T-helper 1 cell (primary cell): ENCODE measurements at regions not wholly inside any gene's neighbourhood (a gene's known extent, or its start where the extent isn't known, plus 50 kb on each side); places are given as distances from the start of the nearest gene placed in this dataset.

Experiments
- DNase-seq, 5 donors: peaks; one replicate each; pipeline ENCODE4 v3.0.0-alpha.2; 2012 to 2020

DNA sequence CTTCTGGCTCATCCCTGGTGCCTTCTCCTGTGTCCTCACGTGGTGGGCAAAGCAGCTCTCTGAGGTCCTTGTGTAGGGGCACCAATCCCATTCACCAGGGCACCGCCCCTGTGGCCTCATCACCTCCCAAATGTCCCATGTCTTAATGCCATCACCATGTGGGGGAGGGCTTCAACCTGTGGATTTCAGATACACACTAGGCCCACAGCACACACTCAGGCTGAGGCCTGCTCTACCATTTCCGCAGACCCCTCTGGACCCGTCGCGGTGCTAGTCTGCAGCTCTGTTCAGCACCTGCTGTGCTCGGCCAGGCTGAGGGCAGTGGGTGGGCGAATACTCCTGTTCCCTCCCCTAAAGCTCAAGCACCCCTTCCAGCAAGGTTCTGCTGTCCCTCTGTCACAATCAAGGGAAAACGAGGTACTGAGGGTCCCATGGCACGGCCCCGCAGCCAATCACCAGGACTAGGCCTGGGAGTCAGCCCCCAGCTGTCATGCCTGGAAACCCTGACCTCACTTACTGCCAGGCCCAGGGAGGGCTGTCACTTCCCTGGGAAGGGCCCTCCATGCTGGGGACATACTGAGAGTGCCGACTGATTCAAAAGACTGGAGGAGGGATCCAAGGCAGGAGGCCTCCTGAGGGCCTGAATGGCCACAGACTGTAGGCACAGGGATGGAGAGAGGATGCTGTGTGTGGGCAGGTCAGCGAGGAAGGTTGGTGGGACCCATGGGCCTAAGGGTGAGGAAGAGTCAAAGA, 123.8 kb upstream of the RET start:
- DNase-seq: no peak

DNA sequence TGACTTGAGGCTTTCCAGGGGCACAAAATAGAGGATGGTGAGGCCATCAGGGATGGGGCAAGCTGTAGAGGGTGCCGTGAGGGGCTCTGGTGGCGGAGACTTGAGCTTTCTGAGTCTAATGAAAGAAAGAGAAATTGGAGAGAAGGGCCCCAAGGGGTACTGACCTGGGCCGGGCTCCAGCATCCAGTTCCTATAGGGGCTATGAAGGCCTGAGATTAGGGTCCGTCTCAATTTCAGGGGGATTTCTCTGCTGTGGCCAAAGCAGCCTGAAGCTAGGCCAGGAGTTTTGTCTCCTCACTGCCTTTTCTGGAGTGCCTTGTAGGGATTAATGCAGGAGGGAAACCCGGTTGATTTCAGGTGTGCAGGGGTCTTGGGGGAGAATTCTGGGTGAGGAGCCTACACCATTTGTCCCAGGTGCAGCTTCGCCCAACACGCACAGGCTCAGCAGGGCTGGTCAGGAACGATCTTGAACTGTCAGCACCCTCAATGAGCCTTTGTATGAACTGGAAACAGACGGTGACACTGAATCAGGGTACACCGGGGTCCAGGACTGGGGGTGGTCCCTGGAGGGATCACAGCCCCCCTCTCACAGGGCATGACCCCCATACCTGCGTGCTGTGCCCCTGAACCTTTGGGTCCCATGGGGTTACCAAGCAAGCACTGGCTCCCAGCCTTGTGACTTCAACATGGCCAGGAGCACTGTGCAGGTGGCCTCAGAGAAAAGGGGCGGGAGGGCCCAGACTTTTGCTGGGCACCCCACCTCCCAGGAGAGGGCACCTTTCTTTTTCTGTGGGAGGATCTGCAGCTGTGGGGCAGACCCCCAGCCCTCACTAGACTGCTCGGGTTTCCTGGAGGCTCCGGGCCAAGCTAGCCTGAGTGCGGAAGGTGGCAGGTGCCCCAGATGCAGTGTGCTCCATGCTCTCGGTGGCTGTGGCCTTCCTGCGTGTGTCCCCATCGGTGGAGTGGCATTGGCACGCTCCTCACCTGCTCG, 122.9 kb upstream of the RET start:
- DNase-seq: no peak

DNA sequence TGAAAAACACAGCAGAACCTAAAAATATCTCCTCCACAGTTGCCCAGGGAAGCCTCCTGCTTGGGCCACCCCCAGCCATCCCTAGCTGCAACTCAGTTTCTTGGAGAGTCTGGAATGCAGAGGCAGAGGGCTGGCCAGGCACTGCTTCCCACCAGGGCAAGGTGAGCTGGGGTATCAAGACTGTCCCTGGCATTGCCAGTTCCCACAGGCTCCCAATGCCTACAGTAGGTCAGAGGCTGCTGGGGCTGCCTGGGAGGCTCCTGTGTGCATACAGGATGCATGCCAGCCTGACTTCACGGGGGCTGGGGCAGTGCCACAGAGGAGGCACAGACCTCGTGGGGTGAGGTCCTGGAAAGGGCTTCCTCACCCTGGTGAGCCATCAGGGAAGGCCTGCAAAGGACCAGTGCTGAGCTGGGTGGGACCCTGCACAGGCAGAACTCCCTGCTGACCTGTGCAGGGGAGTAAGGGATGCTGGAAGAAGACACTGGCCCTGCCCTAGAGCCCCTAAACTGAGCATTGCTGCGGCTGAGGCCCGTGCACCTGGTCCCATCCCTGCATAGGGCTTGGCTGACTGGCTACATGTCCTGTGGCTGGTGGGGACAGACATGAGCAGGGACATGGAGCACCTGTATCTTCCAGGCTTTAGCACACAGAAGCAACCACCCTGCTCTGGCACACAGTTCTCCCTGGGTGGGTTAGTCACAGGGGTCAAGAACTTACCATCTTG, 121.9 kb upstream of the RET start:
- DNase-seq: no peak

DNA sequence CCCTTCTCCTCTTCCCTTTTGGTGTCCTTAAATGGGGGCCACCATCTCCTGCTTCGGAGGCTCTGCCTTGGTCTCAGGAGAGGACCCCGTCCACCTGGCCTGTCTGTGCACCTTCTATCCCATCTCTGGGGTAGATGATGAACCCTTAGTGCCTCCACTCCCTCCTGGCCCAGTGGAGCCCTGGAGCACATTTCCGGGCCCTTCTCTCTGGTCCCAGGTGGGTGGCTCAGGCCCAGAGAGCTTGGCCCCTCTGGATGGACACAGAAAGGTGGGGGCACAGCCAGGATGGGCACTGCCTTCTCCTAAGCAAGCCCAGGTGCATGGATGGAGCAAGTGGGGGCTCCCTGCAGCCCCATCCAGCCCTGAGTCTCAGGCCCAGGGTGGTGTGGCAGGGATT, 121.4 kb upstream of the RET start:
- no peak for DNase-seq

DNA sequence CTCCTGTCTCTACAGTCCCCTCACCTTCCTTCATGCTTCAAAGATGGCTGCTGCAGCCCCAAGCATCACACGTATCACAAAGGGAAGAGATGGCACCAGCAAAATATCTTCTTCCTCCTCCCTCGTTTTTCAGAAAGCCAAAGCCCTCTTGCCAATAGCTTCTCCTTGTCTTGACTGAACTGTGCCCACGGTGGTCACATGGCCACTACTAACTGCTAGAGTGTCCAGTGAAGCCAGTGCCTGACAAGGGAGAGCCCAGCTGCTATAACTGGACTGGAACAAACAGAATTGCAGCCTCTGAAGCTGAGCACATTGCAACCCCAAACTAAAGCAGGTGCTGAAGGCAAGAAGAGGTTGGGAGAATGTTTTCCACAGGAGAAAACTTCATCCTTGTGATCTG, 120.8 kb upstream of the RET start:
- DNase-seq: no peak

DNA sequence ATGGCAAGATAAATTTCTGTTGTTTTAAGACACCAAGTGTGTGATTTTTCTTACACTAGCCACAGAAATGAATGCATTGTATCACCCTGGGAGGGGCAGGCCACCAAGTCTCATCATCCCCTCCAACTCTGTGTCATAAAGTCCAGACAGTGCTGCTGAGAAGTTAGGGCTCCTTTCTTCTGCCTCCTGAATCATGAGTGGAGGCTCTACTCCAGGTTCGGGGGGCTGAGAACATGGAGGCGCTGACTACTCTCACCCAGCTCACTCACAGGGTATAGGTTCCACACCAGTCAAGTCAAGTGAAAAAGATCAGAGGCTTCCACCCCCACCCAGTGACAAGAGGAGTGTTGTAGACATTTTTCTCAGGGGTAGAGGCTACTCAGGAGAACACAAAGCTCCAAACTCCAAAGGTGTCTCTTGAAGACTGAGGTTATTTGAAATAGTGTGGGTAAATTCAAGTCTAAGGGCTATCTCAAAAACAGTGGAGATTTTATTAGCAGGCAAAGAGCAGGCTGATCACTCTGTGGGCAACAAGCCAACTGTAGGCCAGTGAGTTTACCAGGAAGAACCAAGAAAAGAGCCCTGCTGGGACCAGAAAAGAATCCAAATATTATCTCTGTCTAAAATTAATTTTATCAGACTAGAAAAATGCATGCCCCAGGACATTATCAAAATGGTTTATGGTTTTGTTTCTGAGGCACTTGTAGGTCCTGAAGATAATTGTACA, 118.6 kb upstream of the RET start:
- DNase-seq: no peak

DNA sequence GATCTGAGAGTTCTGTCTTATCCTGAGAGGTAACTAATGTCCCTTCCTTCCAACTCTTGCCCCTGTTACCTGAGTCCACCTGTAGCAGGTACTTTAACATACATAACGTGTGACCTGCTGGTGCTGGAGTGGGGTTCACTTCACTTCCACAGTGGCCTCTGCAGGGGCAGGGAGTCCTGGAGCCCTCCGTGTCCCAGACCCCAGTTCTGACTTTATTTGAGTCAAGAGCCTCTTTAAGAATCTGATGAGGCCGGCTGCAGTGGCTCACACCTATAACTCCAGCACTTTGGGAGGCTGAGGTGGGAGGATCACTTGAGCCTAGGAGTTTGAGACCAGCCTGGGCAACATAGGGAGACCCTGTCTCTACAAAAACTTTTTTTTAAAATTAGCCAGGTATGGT, 117.0 kb upstream of the RET start:
- DNase-seq: no peak

DNA sequence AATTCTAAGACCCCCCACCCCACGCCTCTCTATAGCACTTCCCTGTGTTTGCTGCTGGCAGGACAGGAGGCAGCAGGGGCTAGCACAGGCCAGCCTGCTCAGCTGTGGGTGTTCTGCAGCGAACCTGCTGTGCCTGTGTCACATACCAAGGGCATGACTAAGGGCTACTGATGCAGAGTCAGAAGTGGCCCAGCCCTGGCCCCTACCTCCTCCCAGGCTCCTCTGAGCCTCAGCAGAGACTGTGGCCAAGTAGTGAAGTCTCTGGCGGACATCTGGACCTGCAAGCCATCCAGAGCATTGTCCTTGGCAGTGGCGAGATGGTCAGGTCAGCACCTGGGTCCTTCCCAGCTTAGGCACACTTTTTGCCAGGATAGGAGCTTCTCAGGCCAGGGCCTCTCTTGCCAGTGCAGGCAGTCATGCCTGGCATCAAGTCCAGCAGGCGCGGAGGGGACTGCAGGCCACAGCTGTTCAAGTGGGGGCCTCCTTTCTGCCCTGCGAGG, 116.3 kb upstream of the RET start:
- DNase-seq: no peak

DNA sequence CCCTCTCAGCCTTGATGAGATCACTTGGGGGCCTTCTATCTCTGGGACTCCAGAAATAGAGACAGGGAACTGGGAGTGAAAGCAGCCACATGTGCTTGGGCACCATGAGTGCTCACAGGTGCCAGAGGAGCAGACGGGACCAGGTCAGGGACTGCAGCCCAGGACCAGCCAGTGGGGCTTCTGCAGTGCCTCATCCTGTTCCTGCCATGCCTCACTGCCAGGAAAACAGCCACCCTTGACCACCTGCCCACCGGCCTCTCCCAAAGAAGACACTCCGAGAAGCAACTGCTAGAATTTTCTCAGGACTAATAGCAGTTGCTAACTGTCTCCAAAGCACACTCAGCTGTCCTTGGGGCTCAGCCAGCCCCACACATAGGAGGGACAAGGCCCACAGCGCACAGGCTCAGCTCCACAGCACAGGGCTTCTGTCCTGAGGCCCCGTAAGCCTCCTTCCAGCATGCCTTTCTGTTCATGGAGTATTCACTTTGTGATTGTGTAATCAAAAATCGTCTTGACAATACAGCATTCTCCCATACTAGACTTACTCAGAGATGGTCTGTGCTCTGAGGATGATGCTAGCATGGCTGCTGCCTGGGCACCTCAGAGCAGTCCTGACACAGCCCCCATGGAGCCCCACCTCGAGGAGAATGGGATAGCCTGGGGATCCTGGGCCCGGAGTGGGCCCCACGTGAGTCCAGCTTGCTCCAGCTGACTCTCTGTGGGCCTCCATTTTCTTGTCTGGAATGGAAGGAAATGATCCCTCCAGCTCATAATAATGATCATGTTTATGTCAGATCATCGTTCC, 115.7 kb upstream of the RET start:
- no peak for DNase-seq

DNA sequence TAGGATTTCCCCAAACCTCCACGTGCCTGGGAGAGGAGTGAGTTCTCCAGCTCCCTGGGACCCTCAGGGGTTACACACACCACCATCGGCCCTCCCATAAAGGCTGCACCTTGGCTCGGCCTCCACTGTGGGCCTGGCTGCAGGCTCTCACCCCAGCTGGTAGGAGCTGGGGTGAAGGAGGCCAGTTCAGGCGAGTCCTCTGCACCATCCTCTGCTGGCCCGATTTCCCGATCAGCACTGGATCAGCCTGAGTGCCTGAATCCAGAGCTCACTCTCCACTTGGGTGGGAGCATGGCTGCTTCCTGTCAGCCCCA, 115.1 kb upstream of the RET start:
- DNase-seq: no peak

DNA sequence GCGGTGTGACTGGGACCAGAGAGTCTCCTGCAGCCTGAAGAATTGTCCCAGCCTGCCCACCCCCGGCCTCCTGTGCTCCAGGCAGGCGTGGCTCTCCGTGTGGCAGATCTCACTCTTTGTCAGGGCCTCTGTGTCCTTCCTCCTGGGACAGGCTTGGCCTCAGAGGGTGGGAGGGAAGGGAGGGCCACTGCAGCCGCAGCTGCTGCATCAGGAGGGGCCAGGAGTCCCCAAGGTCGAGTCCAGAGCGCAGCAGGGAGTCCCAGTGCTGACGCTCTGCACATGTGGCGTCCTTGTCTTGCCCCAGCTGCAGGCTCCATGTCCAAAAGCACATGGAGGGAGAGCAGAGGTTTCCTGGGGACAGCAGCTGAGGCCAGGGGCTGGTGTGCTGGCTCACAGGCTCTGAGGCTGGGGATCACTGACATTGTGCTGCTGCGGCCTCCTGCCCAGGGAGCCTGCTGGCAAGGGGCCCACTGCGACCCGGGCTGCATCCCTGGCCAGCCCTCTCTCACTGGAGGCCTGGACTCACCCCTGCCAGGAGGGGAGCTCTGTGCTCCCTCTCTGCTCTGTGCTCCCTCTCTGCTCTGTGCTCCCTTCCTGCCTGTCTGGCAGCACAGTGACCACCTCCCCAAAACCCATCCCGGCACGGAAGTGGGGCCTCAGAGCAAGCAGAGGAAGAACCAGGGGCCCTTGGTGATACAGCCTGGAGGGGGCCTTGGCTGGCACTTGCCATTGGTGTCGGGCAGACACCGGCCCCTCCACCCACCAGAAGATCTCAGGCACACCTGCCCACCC, 114.6 kb upstream of the RET start:
- DNase-seq: no peak

DNA sequence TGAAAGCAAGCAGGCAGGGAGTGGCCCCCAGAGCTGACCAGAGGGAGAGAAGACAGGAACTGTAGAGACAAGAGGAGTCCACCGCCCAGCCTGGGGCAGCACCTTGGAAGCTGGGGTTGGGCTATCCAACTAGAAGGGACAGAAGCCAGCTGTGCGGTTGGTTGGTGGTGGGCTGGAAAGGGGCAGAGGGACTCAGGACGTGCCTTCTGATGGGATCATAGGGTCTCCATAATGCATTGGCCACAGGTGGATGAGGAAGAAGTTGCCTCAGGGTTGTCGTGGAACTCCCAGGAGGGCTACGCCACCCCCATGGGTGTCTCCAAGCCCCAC, 114.0 kb upstream of the RET start:
- DNase-seq: no peak

DNA sequence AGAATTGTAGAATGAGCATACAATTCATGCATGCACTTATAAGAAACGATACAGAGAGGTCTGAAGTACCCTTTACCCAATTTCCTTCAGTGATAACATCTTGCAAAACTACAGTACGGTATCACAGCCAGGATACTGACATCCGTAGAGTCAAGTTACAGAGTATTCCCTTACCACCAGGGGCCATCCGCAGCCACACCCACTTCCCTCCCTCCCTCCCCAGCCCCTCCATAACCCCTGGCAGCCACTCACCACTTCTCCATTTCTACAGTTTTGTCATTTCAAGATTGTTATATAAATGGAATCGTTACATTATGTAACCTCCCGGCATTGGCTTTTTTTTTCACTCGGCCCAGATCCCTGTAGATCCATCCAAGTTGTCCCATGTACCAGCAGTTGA, 113.6 kb upstream of the RET start:
- no peak for DNase-seq

DNA sequence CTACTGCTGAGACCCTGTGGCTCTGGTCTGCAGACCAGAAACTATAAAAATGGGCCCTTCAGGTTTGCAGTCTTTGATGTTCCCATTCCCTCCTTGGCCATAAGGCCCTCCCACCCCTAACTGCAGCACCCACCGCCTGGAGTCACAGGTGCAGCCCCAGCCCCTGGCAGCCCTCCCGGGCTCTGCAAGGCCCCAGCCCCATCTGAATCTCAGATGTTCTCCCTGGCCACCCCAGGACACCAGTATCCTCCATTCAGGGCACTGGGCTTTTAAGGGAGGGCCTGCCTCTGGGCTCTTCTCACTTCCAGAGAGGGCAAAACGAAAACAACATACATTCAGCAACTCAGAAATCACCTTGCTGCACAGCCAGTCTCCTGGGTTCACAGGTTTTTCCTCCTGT, 107.7 kb upstream of the RET start:
- no peak for DNase-seq

DNA sequence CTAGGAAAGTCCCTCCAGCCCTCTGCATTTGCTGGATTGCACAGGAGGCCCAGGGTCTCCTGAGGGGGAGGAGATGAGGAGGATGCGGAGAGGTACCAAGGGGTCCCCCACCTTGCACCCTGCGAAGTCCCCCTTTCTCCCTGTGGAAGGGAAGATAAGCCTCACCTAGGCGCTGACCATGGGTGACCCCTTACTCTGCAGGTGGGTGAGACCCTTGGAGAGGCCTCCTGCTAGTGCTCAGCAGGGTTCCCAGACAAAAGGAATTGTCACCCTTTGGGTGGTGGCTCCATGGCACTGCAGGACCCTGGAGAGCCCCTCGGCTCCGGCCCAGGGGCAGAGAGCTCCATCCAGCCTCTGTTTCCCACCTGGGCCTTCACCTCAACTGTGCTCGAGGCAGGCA, 107.0 kb upstream of the RET start:
- no peak for DNase-seq

DNA sequence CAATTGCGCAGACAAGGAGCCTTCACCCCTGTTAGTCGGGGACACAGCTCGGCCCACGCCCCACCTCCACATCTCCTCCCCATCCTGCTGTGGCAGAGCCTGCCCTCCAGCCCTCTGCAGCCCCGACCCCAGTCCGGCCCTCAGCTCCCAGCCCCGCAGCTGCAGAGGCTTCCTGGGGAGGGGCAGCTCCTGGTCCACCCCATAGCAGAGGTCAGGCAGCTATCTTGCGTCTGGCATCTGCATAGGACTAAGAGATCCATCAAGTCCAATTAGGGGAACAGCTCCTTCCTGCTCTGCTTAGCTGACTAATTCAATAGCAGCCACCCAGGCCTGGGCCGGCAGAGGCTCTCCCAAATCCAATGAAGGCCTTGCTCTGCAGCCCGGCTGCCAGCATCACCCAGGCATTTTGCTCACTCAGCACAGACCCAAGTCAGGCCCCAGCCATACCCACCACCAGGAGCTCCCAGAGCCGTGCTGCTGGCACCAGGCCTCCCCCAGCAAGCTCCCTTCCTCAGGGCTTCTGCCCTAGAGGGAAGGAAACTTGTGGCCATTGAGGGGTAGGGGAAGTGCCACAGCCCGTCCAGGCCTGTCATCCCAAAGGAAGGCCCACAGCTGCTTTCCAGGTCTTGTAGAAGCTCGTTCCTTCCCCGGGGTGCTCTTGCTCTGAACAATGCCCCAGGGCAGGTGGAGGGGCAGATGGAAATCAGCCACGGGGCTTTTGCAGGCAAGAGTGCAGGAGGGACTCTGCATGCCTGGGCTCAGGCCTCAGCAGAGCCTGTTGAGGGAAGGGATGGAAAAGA, 106.2 kb upstream of the RET start:
- no peak for DNase-seq

DNA sequence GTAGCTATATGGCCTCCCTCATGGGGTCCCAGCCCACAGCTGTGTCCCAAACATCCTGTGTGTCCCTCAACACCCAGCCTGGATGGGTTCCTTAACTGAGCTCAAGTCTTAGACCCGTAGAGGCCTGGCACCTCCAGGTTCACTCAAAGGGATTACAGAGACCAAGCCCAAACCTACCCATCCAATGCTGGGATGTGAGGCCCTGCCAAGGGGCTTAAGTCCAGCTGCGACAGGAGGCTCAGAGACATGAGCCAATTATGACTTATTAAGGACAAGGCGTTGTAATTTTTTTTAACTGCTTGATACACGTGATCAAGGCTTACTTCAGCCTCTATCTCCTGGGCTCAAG, 105.6 kb upstream of the RET start:
- DNase-seq: no peak

DNA sequence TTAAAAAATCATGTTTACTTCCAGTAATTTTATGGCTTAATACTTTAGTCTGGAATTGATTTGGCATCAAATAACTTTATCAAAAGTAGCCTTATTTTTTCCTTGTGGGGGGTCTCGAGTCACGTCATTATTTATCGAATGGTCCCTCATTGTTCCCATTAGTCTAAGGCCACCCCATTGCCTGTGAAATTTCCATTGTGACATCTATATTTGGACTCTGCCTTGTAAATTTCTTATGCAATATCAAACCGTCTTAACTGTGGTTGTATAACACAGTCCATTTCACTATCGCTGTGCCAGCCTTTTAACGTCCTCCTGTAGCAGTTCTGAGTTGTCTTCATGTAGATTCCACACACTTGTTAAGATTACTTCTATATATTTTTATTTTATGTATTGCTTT, 103.9 kb upstream of the RET start:
- DNase-seq: no peak

DNA sequence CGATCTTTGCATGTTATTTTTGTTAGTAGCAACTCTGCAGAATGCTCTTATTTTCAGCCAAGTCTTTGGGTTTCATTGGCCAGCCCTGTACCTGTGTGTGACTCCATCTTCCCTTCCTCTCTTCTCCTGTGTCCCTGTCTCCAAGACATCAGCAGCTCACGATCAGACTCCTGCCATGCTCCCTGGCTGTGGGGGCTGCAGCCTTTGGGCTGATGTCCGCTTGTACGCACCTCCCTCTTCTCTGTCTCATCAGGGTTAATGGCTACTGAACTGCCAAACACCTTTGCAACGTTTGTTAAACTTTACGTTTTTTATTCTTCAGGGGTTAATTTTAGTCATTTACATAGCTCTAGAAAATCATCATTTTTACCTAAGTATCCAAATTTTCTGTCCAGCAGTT, 103.5 kb upstream of the RET start:
- no peak for DNase-seq
